Osteoblast (primary cell): ENCODE measurements at regions not wholly inside any gene's neighbourhood (a gene's known extent, or its start where the extent isn't known, plus 50 kb on each side); places are given as distances from the start of the nearest gene placed in this dataset.
"Not testable (repeated sequence)": the region's sequence is repeated elsewhere in the genome, so short reads cannot be mapped to it uniquely, and the experiment has no call there.

Experiments
- DNase-seq: peaks from one replicate; pipeline ENCODE4 v3.0.0; 2011; ENCODE audit warnings: low spot score, mixed read lengths; ENCODE audit not compliant: insufficient read length; ENCODE audit errors: missing footprints
- H2AFZ ChIP-seq: 2 replicates; pipeline ENCODE4 v1.6.0; 2011; ENCODE audit warnings: mild to moderate bottlenecking, low read length
- H3K27ac ChIP-seq: 2 replicates; pipeline ENCODE4 v1.5.1; 2011; ENCODE audit warnings: mild to moderate bottlenecking, low read depth, low read length, moderate library complexity
- H3K27me3 ChIP-seq: 2 replicates; pipeline ENCODE4 v1.6.0; 2012; ENCODE audit warnings: mild to moderate bottlenecking, control low read depth, inconsistent platforms, low read length, moderate library complexity; ENCODE audit not compliant: insufficient read depth
- H3K36me3 ChIP-seq: 2 replicates; pipeline ENCODE4 v1.5.1; 2011; ENCODE audit warnings: mild to moderate bottlenecking, low read length, control low read depth, moderate library complexity; ENCODE audit not compliant: insufficient read depth
- H3K4me1 ChIP-seq: 2 replicates; pipeline ENCODE4 v1.5.1; 2011; ENCODE audit warnings: mild to moderate bottlenecking, low read length, control low read depth, moderate library complexity; ENCODE audit not compliant: insufficient read depth
- H3K4me2 ChIP-seq: 2 replicates; pipeline ENCODE4 v1.6.0; 2011; ENCODE audit warnings: mild to moderate bottlenecking, low read length; ENCODE audit not compliant: insufficient read depth
- H3K4me3 ChIP-seq: fragments of 200-600 bp; sonication (generic); 3 replicates; pipeline ENCODE4 v1.5.1; 2012; ENCODE audit warnings: mild to moderate bottlenecking, low read length, inconsistent platforms; ENCODE audit not compliant: insufficient read depth
- H3K79me2 ChIP-seq: 2 replicates; pipeline ENCODE4 v1.6.0; 2012; ENCODE audit warnings: mild to moderate bottlenecking, low read length, control low read depth, inconsistent platforms; ENCODE audit not compliant: insufficient read depth
- H3K9me3 ChIP-seq: 2 replicates; pipeline ENCODE4 v1.5.1; 2011; ENCODE audit warnings: low read depth, low read length, control low read depth
- H4K20me1 ChIP-seq: 2 replicates; pipeline ENCODE4 v1.6.0; 2012; ENCODE audit warnings: mild to moderate bottlenecking, low read length, control low read depth; ENCODE audit not compliant: insufficient read depth
- CTCF ChIP-seq: IDR thresholded peaks from 2 replicates; pipeline ENCODE4 v1.5.1; 2011; ENCODE audit warnings: mild to moderate bottlenecking, low read depth, low read length, moderate library complexity; ENCODE audit errors: extremely low read depth

GRCh38 chr4:127400731-127401346 lies 231.9 kb upstream of the INTU start:
- Histone ChIP-seq H4K20me1 (no peaks in the 10 kb centered on the region), H3K36me3 (no peaks in the 10 kb centered on the region), H3K4me1 (no peaks in the 10 kb centered on the region), H3K27me3 (no peaks in the 10 kb centered on the region), H3K27ac (no peak overlapping the region), H3K4me3 (no peak overlapping the region), H3K79me2 (no peaks in the 10 kb centered on the region), H3K4me2 (no peak overlapping the region), H2AFZ (no peak overlapping the region), H3K9me3 (no peaks in the 10 kb centered on the region)
- TF ChIP-seq CTCF, result peak; percentile 77
- DNase-seq, result peak; percentile 23

- no peaks in the 10 kb centered on the region for H3K9me3 ChIP-seq
- no peaks in the 10 kb centered on the region for H3K79me2 ChIP-seq
- no peaks in the 10 kb centered on the region for H4K20me1 ChIP-seq
- H3K4me3 ChIP-seq, result no peak overlapping the region
- DNase-seq, result no peak
- no peak overlapping the region for H2AFZ ChIP-seq
- H3K27me3 ChIP-seq, result no peaks in the 10 kb centered on the region
- H3K27ac ChIP-seq, result no peak overlapping the region
- no peak for TF ChIP-seq CTCF
- H3K4me2 ChIP-seq, result no peak overlapping the region
- H3K36me3 ChIP-seq, result no peaks in the 10 kb centered on the region
- H3K4me1 ChIP-seq, result no peaks in the 10 kb centered on the region
These were observed 229.2 kb upstream of the INTU start for GRCh38 chr4:127403471-127404084.

GRCh38 chr4:127406187-127406586 lies 226.6 kb upstream of the INTU start:
- TF ChIP-seq CTCF, result no peak
- Histone ChIP-seq H3K9me3 (no peaks in the 10 kb centered on the region), H4K20me1 (no peaks in the 10 kb centered on the region), H3K27me3 (no peaks in the 10 kb centered on the region), H2AFZ (no peak overlapping the region), H3K4me2 (no peak overlapping the region), H3K27ac (no peak overlapping the region), H3K4me3 (no peak overlapping the region), H3K4me1 (no peaks in the 10 kb centered on the region), H3K36me3 (no peaks in the 10 kb centered on the region), H3K79me2 (no peaks in the 10 kb centered on the region)
- DNase-seq, result no peak

GRCh38 chr4:127407572-127407971 lies 225.2 kb upstream of the INTU start:
- not testable (repeated sequence) for H3K27me3 ChIP-seq

More at GRCh38 chr4:127407572-127407971, 225.2 kb upstream of the INTU start:
- not testable (repeated sequence) for H2AFZ ChIP-seq, DNase-seq, H3K36me3 ChIP-seq, H3K79me2 ChIP-seq, H3K4me1 ChIP-seq, H3K9me3 ChIP-seq, H3K27ac ChIP-seq, H4K20me1 ChIP-seq, H3K4me2 ChIP-seq, H3K4me3 ChIP-seq
